HFFc6 (cell line): ENCODE measurements at regions not wholly inside any gene's neighbourhood (a gene's known extent, or its start where the extent isn't known, plus 50 kb on each side); places are given as distances from the start of the nearest gene placed in this dataset.

Experiments
- DNase-seq: peaks from one replicate; pipeline ENCODE4 v3.0.0-alpha.2; 2018
- H3K27ac Mint-ChIP-seq: 2 replicates; pipeline ENCODE4 v1.8.0; 2020; ENCODE audit warnings: mild to moderate bottlenecking, mixed read lengths
- H3K27me3 Mint-ChIP-seq: 2 replicates; pipeline ENCODE4 v1.8.0; 2021; ENCODE audit warnings: mild to moderate bottlenecking, moderate library complexity, mixed read lengths; ENCODE audit not compliant: insufficient read depth
- H3K36me3 Mint-ChIP-seq: 2 replicates; pipeline ENCODE4 v1.8.0; 2021; ENCODE audit warnings: low read depth, mixed read lengths
- H3K4me1 Mint-ChIP-seq: 2 replicates; pipeline ENCODE4 v1.8.0; 2020; ENCODE audit warnings: low read depth, mixed read lengths
- H3K4me3 Mint-ChIP-seq: 2 replicates; pipeline ENCODE4 v1.8.0; 2020; ENCODE audit warnings: mild to moderate bottlenecking, moderate library complexity, mixed read lengths
- H3K9me3 Mint-ChIP-seq: 2 replicates; pipeline ENCODE4 v1.8.0; 2020; ENCODE audit warnings: mild to moderate bottlenecking, mixed read lengths
- CTCF ChIP-seq: fragments of 200-600 bp; sonication (generic); IDR thresholded peaks from 2 replicates; pipeline ENCODE4 v1.5.0; 2021; ENCODE audit warnings: antibody characterized with exemption, mild to moderate bottlenecking

- Mint-ChIP-seq H3K27ac (no peak overlapping the region), H3K4me1 (peaks cover 26% of the 10 kb centered on the region), H3K9me3 (no peaks in the 10 kb centered on the region), H3K4me3 (no peak overlapping the region), H3K27me3 (no peaks in the 10 kb centered on the region), H3K36me3 (no peaks in the 10 kb centered on the region)
- TF ChIP-seq CTCF = no peak
- peak; percentile 100 for DNase-seq
These were observed 100.6 kb upstream of the PRSS16 start for GRCh38 chr6:27146706-27147505.

DNA sequence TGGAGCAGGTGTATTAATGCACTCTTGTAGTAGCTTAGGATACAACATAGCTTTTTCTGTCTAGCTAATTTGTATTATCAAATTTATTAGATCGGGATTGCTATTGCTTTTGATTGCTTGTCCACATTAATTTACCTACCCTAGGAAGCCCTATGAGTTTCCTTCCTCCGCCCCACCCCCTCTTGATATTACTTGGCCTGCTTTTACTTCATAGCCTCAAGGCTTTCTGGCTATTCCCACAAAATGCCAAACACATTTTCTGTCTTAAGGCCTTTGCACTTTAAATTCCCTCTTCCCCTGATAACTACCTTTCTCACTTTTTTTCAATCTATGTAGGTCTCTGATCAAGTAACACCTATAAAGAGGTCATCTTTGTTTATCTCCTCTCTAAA, 99.1 kb upstream of the PRSS16 start:
- no peak overlapping the region for H3K4me3 Mint-ChIP-seq
- no peaks in the 10 kb centered on the region for H3K36me3 Mint-ChIP-seq
- peak overlapping the region; percentile 7; the same call in 1 of the 2 replicates for H3K27ac Mint-ChIP-seq
- no peak for TF ChIP-seq CTCF
- no peaks in the 10 kb centered on the region for H3K27me3 Mint-ChIP-seq
- no peak for DNase-seq
- peaks cover 22% of the 10 kb centered on the region for H3K4me1 Mint-ChIP-seq
- H3K9me3 Mint-ChIP-seq = no peaks in the 10 kb centered on the region

DNA sequence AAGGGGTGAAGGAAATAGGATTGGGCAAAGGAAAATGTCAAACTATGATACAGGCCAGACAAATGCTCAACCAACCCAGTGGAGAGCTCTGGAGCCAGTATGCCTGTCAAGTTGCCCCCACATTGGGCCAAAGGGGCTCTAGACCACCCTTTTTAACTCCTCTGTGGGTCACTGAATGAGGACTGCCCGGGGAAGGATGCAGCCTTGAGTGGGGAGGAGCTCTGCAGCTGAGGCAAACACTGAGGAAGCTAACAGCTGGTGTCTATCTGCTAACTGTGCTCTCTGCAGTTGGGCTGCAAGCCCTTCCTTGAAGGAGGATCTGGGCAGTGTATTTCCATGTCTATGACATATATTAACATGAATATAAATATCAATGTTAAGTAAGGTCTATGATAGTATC, 98.4 kb upstream of the PRSS16 start:
- Mint-ChIP-seq H3K27ac (no peak overlapping the region), H3K9me3 (no peaks in the 10 kb centered on the region), H3K4me3 (no peak overlapping the region), H3K36me3 (no peaks in the 10 kb centered on the region), H3K27me3 (no peaks in the 10 kb centered on the region), H3K4me1 (peaks cover 15% of the 10 kb centered on the region)
- DNase-seq = no peak
- TF ChIP-seq CTCF = no peak

DNA sequence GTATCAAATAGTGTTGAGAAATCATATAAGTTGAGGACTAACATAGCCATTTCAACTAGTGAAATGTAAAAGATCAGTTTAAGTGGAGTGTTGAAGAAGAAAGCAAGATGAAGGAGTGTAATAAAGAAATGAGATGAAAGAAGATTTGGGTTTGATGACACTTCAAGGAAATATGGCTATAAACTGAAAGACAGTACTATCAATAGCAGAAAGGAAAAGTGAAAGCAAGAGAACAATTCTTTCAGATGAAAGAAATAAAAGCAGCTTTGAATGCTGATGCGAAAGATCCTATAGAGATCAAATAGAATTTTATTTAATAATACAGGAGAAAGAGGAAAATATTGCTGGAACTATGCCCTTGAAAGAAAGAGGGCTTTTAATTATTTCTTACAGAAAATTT, 92.8 kb upstream of the PRSS16 start:
- TF ChIP-seq CTCF = no peak
- Mint-ChIP-seq H3K4me1 (peaks cover 23% of the 10 kb centered on the region), H3K27ac (no peak overlapping the region), H3K9me3 (no peaks in the 10 kb centered on the region), H3K36me3 (no peaks in the 10 kb centered on the region), H3K27me3 (no peaks in the 10 kb centered on the region; the same call in 1 of the 2 replicates), H3K4me3 (no peak overlapping the region)
- no peak for DNase-seq

GRCh38 chr6:27156874-27157458, 90.5 kb upstream of the PRSS16 start:
- no peak for TF ChIP-seq CTCF
- Mint-ChIP-seq H3K4me3 (peak overlapping the region; percentile 89), H3K27ac (no peak overlapping the region; the same call in 1 of the 2 replicates), H3K4me1 (peaks cover 31% of the 10 kb centered on the region), H3K36me3 (no peaks in the 10 kb centered on the region), H3K9me3 (no peaks in the 10 kb centered on the region), H3K27me3 (peaks cover under 1% of the 10 kb centered on the region; the same call in 1 of the 2 replicates)
- DNase-seq = no peak
